Calu3 (cell line): ENCODE measurements at regions not wholly inside any gene's neighbourhood (a gene's known extent, or its start where the extent isn't known, plus 50 kb on each side); places are given as distances from the start of the nearest gene placed in this dataset.

Source experiments
- BruUV-seq: library from RNA; stranded (reverse); fragments of 400-500 nt; replicated peaks from 2 replicates; lab custom pipeline; 2021; lab: Mats Ljungman, UMichigan
- CTCF ChIA-PET: fragments of 300-600 bp; sonication (Branson Sonifier 250); formaldehyde crosslinking; loops from one replicate; lab custom pipeline; 2022; ENCODE audit warnings: antibody characterized with exemption; lab: Charles Lee
- DNase-seq: peaks from one replicate; pipeline ENCODE4 v3.0.0; 2022
- H3K27ac Mint-ChIP-seq: one replicate; pipeline ENCODE4 v1.8.0; 2022; ENCODE audit warnings: mixed read lengths; ENCODE audit not compliant: unreplicated experiment
- H3K27me3 Mint-ChIP-seq: one replicate; pipeline ENCODE4 v1.8.0; 2022; ENCODE audit warnings: mixed read lengths; ENCODE audit not compliant: unreplicated experiment
- H3K36me3 Mint-ChIP-seq: one replicate; pipeline ENCODE4 v1.8.0; 2022; ENCODE audit warnings: mild to moderate bottlenecking, moderate library complexity, mixed read lengths; ENCODE audit not compliant: insufficient read depth, unreplicated experiment
- H3K4me1 Mint-ChIP-seq: one replicate; pipeline ENCODE4 v1.8.0; 2022; ENCODE audit warnings: mild to moderate bottlenecking, low read depth, mixed read lengths; ENCODE audit not compliant: unreplicated experiment
- H3K4me3 Mint-ChIP-seq: one replicate; pipeline ENCODE4 v1.8.0; 2022; ENCODE audit warnings: mild to moderate bottlenecking, low read depth, moderate library complexity, mixed read lengths; ENCODE audit not compliant: unreplicated experiment
- H3K9me3 Mint-ChIP-seq: one replicate; pipeline ENCODE4 v1.8.0; 2022; ENCODE audit warnings: low read depth, mixed read lengths; ENCODE audit not compliant: unreplicated experiment
- CTCF ChIP-seq: fragments of 200-600 bp; IDR thresholded peaks from one replicate; pipeline ENCODE4 v1.8.0; 2022; ENCODE audit warnings: antibody characterized with exemption; ENCODE audit not compliant: unreplicated experiment
- intact Hi-C: fragments of 100-400 bp; cut with micrococcal nuclease; formaldehyde crosslinking; loops from one replicate; pipeline ENCODE4 v1.10.0; 2022; ENCODE audit not compliant: unreplicated experiment

- CTCF ChIA-PET = no interaction called here
- no peaks in the 10 kb centered on the region for H3K27me3 Mint-ChIP-seq
- H3K27ac Mint-ChIP-seq = no peak overlapping the region
- H3K9me3 Mint-ChIP-seq = peaks cover 7% of the 10 kb centered on the region
- TF ChIP-seq CTCF = no peak
- no peak for DNase-seq
- H3K4me3 Mint-ChIP-seq = no peak overlapping the region
- peaks cover 30% of the 10 kb centered on the region for H3K4me1 Mint-ChIP-seq
- H3K36me3 Mint-ChIP-seq = no peaks in the 10 kb centered on the region
- no TSS peak for BruUV-seq
- intact Hi-C loops = no loop called here
Observed at GRCh38 chr2:211170843-211171242, 614.4 kb downstream of the CPS1 start.

GRCh38 chr2:211174021-211174420 is 617.6 kb downstream of the CPS1 start:
- no TSS peak for BruUV-seq
- peaks cover 23% of the 10 kb centered on the region for H3K4me1 Mint-ChIP-seq
- peaks cover 5% of the 10 kb centered on the region for H3K9me3 Mint-ChIP-seq
- no peak overlapping the region for H3K4me3 Mint-ChIP-seq
- TF ChIP-seq CTCF = no peak
- H3K36me3 Mint-ChIP-seq = no peaks in the 10 kb centered on the region
- no peaks in the 10 kb centered on the region for H3K27me3 Mint-ChIP-seq
- DNase-seq = no peak
- CTCF ChIA-PET = no interaction called here
- no peak overlapping the region for H3K27ac Mint-ChIP-seq
- intact Hi-C loops = no loop called here

- BruUV-seq = no TSS peak
- no peaks in the 10 kb centered on the region for H3K36me3 Mint-ChIP-seq
- peaks cover 5% of the 10 kb centered on the region for H3K9me3 Mint-ChIP-seq
- TF ChIP-seq CTCF = no peak
- intact Hi-C loops = no loop called here
- H3K4me1 Mint-ChIP-seq = peaks cover 24% of the 10 kb centered on the region
- no peaks in the 10 kb centered on the region for H3K27me3 Mint-ChIP-seq
- no peak overlapping the region for H3K27ac Mint-ChIP-seq
- CTCF ChIA-PET = no interaction called here
- DNase-seq = no peak
- no peak overlapping the region for H3K4me3 Mint-ChIP-seq
Observed at GRCh38 chr2:211174631-211175030, 618.2 kb downstream of the CPS1 start.

- TF ChIP-seq CTCF = no peak
- Mint-ChIP-seq H3K4me3 (no peak overlapping the region), H3K4me1 (peaks cover 27% of the 10 kb centered on the region), H3K27ac (no peak overlapping the region), H3K36me3 (no peaks in the 10 kb centered on the region), H3K27me3 (no peaks in the 10 kb centered on the region), H3K9me3 (peaks cover 5% of the 10 kb centered on the region)
- intact Hi-C loops = no loop called here
- CTCF ChIA-PET = no interaction called here
- DNase-seq = no peak
- no TSS peak for BruUV-seq
Observed at GRCh38 chr2:211175956-211176355, 619.6 kb downstream of the CPS1 start.
